A549 (cell line): ENCODE measurements at regions not wholly inside any gene's neighbourhood (a gene's known extent, or its start where the extent isn't known, plus 50 kb on each side); places are given as distances from the start of the nearest gene placed in this dataset.

ENCODE experiments used
- ATAC-seq, 2 experiments: fragments of 200-7000 bp in 1 of 2; fragments of >200 bp in 1 of 2; cut with Nextera tagmentation in 1 of 2; cut with Tn5 transposase in 1 of 2; 3 replicates each; pipeline versions ENCODE4 v1.8.0 to v1.9.1; 2018 to 2020; ENCODE audit warnings: mild to moderate bottlenecking in 1 of 2, moderate library complexity in 1 of 2
- CTCF ChIA-PET: fragments of 300-600 bp; sonication (Branson Sonifier 250); formaldehyde crosslinking; extraction: SDS; loops from one replicate; lab custom pipeline; 2021; ENCODE audit warnings: antibody characterized with exemption, inconsistent platforms; lab: Yijun Ruan, JAX
- POLR2A ChIA-PET: fragments of 350-600 bp; formaldehyde crosslinking; extraction: SDS; loops from one replicate; lab custom pipeline; 2021; ENCODE audit warnings: antibody characterized with exemption, inconsistent platforms; lab: Yijun Ruan, JAX
- DNase-seq, 2 experiments: peaks; one replicate each; pipeline versions ENCODE4 v3.0.0 to v3.0.0-alpha.2; 2011 to 2016; ENCODE audit warnings: low read depth in 1 of 2, low spot score in 1 of 2
- FAIRE-seq: peaks from 2 replicates; lab custom pipeline; 2011; peaks lifted over from hg19 to GRCh38; lab: Jason Lieb, UNC
- H3K27ac ChIP-seq, 2 experiments: fragments of >200 bp; sonication (Bioruptor Twin); formaldehyde crosslinking; 3 replicates each; pipeline ENCODE4 v1.5.1; 2016 to 2017
- H3K4me1 ChIP-seq: fragments of >200 bp; sonication (Bioruptor Twin); formaldehyde crosslinking; 3 replicates; pipeline ENCODE4 v1.6.1; 2016
- H3K4me2 ChIP-seq: fragments of >200 bp; sonication (Bioruptor Twin); formaldehyde crosslinking; 3 replicates; pipeline ENCODE4 v1.6.1; 2016
- H3K4me3 ChIP-seq: fragments of >200 bp; sonication (Bioruptor Twin); formaldehyde crosslinking; 3 replicates; pipeline ENCODE4 v1.5.1; 2016
- H3K9me3 ChIP-seq: fragments of >200 bp; sonication (Bioruptor Twin); formaldehyde crosslinking; 3 replicates; pipeline ENCODE4 v1.6.1; 2016
- BHLHE40 ChIP-seq: IDR thresholded peaks from 2 replicates; pipeline ENCODE4 v1.6.1; 2012; ENCODE audit warnings: low read depth, low read length, inconsistent platforms
- CBX8 ChIP-seq: fragments of 200-600 bp; sonication (generic); IDR thresholded peaks from 2 replicates; pipeline ENCODE4 v1.6.1; 2016
- CHD2 ChIP-seq: fragments of 150-350 bp; IDR thresholded peaks from 2 replicates; pipeline ENCODE4 v1.6.1; 2014; ENCODE audit warnings: low read length; ENCODE audit not compliant: partially characterized antibody
- EHF ChIP-seq: fragments of 250-450 bp; sonication (Bioruptor Pico); IDR thresholded peaks from 2 replicates; pipeline ENCODE4 v1.5.0; 2020; ENCODE audit warnings: mild to moderate bottlenecking
- FOXS1 ChIP-seq: fragments of 250-450 bp; sonication (Bioruptor Pico); IDR thresholded peaks from 2 replicates; pipeline ENCODE4 v1.5.0; 2020; ENCODE audit warnings: mild to moderate bottlenecking, moderate library complexity
- HOXA7 ChIP-seq: fragments of 250-450 bp; sonication (Bioruptor Pico); IDR thresholded peaks from 2 replicates; pipeline ENCODE4 v1.5.0; 2020; ENCODE audit warnings: mild to moderate bottlenecking, moderate library complexity
- JUN ChIP-seq, 2 experiments: fragments of >200 bp; sonication (Bioruptor Twin); formaldehyde crosslinking; IDR thresholded peaks; 2 replicates in 1 of 2; 3 replicates in 1 of 2; pipeline ENCODE4 v1.6.1; 2016 to 2017
- KDM1A ChIP-seq: fragments of 200-600 bp; sonication (generic); IDR thresholded peaks from 2 replicates; pipeline ENCODE4 v1.6.1; 2016; ENCODE audit warnings: low read depth, mild to moderate bottlenecking
- KDM5A ChIP-seq: fragments of 200-600 bp; sonication (generic); IDR thresholded peaks from 2 replicates; pipeline ENCODE4 v1.6.1; 2016; ENCODE audit warnings: antibody characterized with exemption, mild to moderate bottlenecking
- MYC ChIP-seq: IDR thresholded peaks from 2 replicates; pipeline ENCODE4 v1.6.1; 2012; ENCODE audit warnings: mild to moderate bottlenecking, inconsistent platforms, low read length, improper control_type of control experiment, borderline replicate concordance
- NFE2L2 ChIP-seq: fragments of 150-350 bp; conservative IDR thresholded peaks from 2 replicates; pipeline ENCODE4 v1.6.1; 2014; ENCODE audit warnings: low read length
- NPAS2 ChIP-seq: fragments of 250-450 bp; sonication (Bioruptor Pico); IDR thresholded peaks from 2 replicates; pipeline ENCODE4 v1.8.0; 2022; ENCODE audit warnings: mild to moderate bottlenecking, moderate library complexity, borderline replicate concordance
- NR3C1 ChIP-seq: fragments of >200 bp; sonication (Bioruptor Twin); formaldehyde crosslinking; IDR thresholded peaks from 3 replicates; pipeline ENCODE4 v1.6.1; 2017
- POLR2A ChIP-seq: IDR thresholded peaks from 2 replicates; pipeline ENCODE4 v1.6.1; 2012; ENCODE audit warnings: mild to moderate bottlenecking, low read length
- POLR2AphosphoS2 ChIP-seq: conservative IDR thresholded peaks from 2 replicates; pipeline ENCODE4 v1.6.1; 2012; ENCODE audit warnings: low read length, improper control_type of control experiment, inconsistent platforms
- RAD21 ChIP-seq, 2 experiments: fragments of >200 bp in 1 of 2; sonication (Bioruptor Twin) in 1 of 2; formaldehyde crosslinking in 1 of 2; IDR thresholded peaks in 1 of 2; conservative IDR thresholded peaks in 1 of 2; 2 replicates in 1 of 2; 3 replicates in 1 of 2; pipeline ENCODE4 v1.6.1; 2012 to 2018; ENCODE audit warnings: inconsistent platforms in 1 of 2
- RCOR1 ChIP-seq: fragments of 150-350 bp; IDR thresholded peaks from 2 replicates; pipeline ENCODE4 v1.6.1; 2014; ENCODE audit warnings: antibody characterized with exemption, low read length, low read depth
- RNF2 ChIP-seq: fragments of 200-600 bp; sonication (generic); IDR thresholded peaks from 2 replicates; pipeline ENCODE4 v1.6.1; 2016; ENCODE audit warnings: low read depth, mild to moderate bottlenecking, antibody characterized with exemption, moderate library complexity, borderline replicate concordance
- SMC3 ChIP-seq: fragments of >200 bp; sonication (Bioruptor Twin); formaldehyde crosslinking; IDR thresholded peaks from 3 replicates; pipeline ENCODE4 v1.6.1; 2018; ENCODE audit warnings: inconsistent platforms
- SREBF2 ChIP-seq: fragments of 450-650 bp; IDR thresholded peaks from 2 replicates; pipeline ENCODE4 v1.6.1; 2014; ENCODE audit warnings: mild to moderate bottlenecking, moderate library complexity
- TP53 ChIP-seq: fragments of 250-450 bp; sonication (Bioruptor Pico); IDR thresholded peaks from 2 replicates; pipeline ENCODE4 v1.5.0; 2021; ENCODE audit warnings: mild to moderate bottlenecking, moderate library complexity
- ZC3H11A ChIP-seq: fragments of 450-650 bp; IDR thresholded peaks from 2 replicates; pipeline ENCODE4 v1.6.1; 2014; ENCODE audit warnings: antibody characterized with exemption, mild to moderate bottlenecking
- ZNF302 ChIP-seq: fragments of 250-450 bp; sonication (Bioruptor Pico); IDR thresholded peaks from 2 replicates; pipeline ENCODE4 v1.9.0; 2021; ENCODE audit warnings: inconsistent platforms, mild to moderate bottlenecking, moderate library complexity
- WGBS: methylation state at CpG from one replicate; pipeline ENCODE4 v1.1.6; 2017; ENCODE audit errors: missing lambda C conversion rate; 5-methylcytosine and 5-hydroxymethylcytosine counted together
- TF ChIP-seq, protein P1 (sequence below): fragments of 200-600 bp; sonication (generic); IDR thresholded peaks from 2 replicates; pipeline ENCODE4 v1.6.1; 2016; ENCODE audit warnings: antibody characterized with exemption, mild to moderate bottlenecking, moderate library complexity
- TF ChIP-seq, protein P2 (sequence below): fragments of 250-450 bp; sonication (Bioruptor Pico); IDR thresholded peaks from 2 replicates; pipeline ENCODE4 v1.5.0; 2020; ENCODE audit warnings: low read depth, mild to moderate bottlenecking, moderate library complexity
- TF ChIP-seq, protein P3 (sequence below): IDR thresholded peaks from 2 replicates; pipeline ENCODE4 v1.6.1; 2012; ENCODE audit warnings: low read depth, borderline replicate concordance
- TF ChIP-seq, protein P4 (sequence below): fragments of >200 bp; sonication (Bioruptor Twin); formaldehyde crosslinking; IDR thresholded peaks from 3 replicates; pipeline ENCODE4 v1.6.1; 2016

DNA sequence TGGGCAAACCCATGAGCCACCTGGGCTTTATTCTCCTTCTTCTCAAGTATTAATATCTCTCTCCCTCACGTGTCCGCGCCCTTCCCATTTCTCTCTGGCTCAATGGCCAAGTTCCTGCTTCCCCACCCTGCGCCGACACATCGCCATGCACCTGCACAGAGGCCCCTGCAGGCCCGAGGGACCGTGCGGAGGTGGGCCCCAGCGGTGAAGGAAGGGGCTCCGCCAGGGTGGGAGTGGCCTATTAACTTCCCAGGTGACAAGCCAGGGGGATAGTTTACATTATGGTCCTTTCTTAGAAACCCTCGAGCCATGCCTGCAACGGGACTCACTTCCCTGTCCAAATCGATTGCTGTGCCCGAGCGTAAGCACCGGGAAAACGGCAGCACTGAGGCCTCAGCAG lies 110.0 kb upstream of the ADARB2 start:
- POLR2A ChIA-PET: no interaction called here
- DNase-seq (no peak), FAIRE-seq (no peak), ATAC-seq (no peak)
- Histone ChIP-seq H3K9me3 (no peaks in the 10 kb centered on the region), H3K4me2 (no peak overlapping the region), H3K4me1 (no peaks in the 10 kb centered on the region), H3K4me3 (no peak overlapping the region), H3K27ac (no peak overlapping the region)
- CTCF ChIA-PET: no interaction called here
- WGBS: 35% methylated on average over 10 of the region's 18 CpGs
- TF ChIP-seq POLR2AphosphoS2: no peak
- TF ChIP-seq CHD2: no peak
- TF ChIP-seq RCOR1: no peak
- TF ChIP-seq, protein P1, sequence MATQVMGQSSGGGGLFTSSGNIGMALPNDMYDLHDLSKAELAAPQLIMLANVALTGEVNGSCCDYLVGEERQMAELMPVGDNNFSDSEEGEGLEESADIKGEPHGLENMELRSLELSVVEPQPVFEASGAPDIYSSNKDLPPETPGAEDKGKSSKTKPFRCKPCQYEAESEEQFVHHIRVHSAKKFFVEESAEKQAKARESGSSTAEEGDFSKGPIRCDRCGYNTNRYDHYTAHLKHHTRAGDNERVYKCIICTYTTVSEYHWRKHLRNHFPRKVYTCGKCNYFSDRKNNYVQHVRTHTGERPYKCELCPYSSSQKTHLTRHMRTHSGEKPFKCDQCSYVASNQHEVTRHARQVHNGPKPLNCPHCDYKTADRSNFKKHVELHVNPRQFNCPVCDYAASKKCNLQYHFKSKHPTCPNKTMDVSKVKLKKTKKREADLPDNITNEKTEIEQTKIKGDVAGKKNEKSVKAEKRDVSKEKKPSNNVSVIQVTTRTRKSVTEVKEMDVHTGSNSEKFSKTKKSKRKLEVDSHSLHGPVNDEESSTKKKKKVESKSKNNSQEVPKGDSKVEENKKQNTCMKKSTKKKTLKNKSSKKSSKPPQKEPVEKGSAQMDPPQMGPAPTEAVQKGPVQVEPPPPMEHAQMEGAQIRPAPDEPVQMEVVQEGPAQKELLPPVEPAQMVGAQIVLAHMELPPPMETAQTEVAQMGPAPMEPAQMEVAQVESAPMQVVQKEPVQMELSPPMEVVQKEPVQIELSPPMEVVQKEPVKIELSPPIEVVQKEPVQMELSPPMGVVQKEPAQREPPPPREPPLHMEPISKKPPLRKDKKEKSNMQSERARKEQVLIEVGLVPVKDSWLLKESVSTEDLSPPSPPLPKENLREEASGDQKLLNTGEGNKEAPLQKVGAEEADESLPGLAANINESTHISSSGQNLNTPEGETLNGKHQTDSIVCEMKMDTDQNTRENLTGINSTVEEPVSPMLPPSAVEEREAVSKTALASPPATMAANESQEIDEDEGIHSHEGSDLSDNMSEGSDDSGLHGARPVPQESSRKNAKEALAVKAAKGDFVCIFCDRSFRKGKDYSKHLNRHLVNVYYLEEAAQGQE: no peak
- no peak for TF ChIP-seq JUN (IDR thresholded peaks at IDR 0.05)
- no peak for TF ChIP-seq RAD21 (conservative IDR thresholded peaks at IDR 0.05 in 1 of 2, IDR thresholded peaks at IDR 0.05 in 1 of 2)
- TF ChIP-seq ZC3H11A: no peak
- no peak for TF ChIP-seq NFE2L2
- TF ChIP-seq, protein P2, sequence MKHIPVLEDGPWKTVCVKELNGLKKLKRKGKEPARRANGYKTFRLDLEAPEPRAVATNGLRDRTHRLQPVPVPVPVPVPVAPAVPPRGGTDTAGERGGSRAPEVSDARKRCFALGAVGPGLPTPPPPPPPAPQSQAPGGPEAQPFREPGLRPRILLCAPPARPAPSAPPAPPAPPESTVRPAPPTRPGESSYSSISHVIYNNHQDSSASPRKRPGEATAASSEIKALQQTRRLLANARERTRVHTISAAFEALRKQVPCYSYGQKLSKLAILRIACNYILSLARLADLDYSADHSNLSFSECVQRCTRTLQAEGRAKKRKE (CRISPR knock-in tag): no peak
- no peak for TF ChIP-seq HOXA7 (CRISPR knock-in tag)
- TF ChIP-seq ZNF302 (CRISPR knock-in tag): no peak
- no peak for TF ChIP-seq KDM1A
- TF ChIP-seq BHLHE40: no peak
- no peak for TF ChIP-seq CBX8

DNA sequence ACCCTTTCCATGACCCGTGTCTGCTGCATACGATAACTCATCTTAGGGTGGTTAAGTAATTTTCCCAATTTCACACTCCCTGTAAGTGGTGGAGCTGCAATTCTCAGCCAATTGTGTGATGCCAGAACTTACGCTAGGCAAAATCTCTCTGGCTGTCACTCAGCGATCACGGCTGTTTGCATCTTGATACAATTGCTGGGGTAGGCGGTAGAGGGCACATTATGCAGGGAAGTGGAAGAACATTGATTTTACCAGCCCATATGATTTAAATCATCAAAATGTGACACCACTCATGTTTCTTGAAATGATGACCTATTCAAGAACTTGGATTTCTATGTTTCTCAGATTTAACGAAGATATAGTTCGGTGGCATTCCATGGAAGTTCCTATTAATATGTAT lies 108.7 kb upstream of the ADARB2 start:
- ChIA-PET CTCF (no interaction called here), POLR2A (no interaction called here)
- 40% methylated on average over 8 of the region's 8 CpGs for WGBS
- no peak overlapping the region for H3K4me3 ChIP-seq
- no peak for DNase-seq
- no peaks in the 10 kb centered on the region for H3K4me1 ChIP-seq
- H3K4me2 ChIP-seq: no peak overlapping the region
- TF ChIP-seq NR3C1 (no peak), POLR2A (no peak), RNF2 (no peak), MYC (no peak), KDM1A (no peak), NPAS2 (CRISPR knock-in tag) (no peak), TP53 (no peak), FOXS1 (CRISPR knock-in tag) (no peak), ZNF302 (CRISPR knock-in tag) (no peak), KDM5A (no peak), CBX8 (no peak), RCOR1 (no peak), SREBF2 (no peak), CHD2 (no peak), RAD21 (conservative IDR thresholded peaks at IDR 0.05 in 1 of 2, IDR thresholded peaks at IDR 0.05 in 1 of 2) (no peak), SMC3 (no peak), EHF (CRISPR knock-in tag) (no peak)
- TF ChIP-seq, protein P3, sequence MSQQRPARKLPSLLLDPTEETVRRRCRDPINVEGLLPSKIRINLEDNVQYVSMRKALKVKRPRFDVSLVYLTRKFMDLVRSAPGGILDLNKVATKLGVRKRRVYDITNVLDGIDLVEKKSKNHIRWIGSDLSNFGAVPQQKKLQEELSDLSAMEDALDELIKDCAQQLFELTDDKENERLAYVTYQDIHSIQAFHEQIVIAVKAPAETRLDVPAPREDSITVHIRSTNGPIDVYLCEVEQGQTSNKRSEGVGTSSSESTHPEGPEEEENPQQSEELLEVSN: no peak
- TF ChIP-seq, protein P4, sequence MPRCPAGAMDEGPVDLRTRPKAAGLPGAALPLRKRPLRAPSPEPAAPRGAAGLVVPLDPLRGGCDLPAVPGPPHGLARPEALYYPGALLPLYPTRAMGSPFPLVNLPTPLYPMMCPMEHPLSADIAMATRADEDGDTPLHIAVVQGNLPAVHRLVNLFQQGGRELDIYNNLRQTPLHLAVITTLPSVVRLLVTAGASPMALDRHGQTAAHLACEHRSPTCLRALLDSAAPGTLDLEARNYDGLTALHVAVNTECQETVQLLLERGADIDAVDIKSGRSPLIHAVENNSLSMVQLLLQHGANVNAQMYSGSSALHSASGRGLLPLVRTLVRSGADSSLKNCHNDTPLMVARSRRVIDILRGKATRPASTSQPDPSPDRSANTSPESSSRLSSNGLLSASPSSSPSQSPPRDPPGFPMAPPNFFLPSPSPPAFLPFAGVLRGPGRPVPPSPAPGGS: no peak
- H3K9me3 ChIP-seq: no peaks in the 10 kb centered on the region
- FAIRE-seq: no peak
- H3K27ac ChIP-seq: no peak overlapping the region
- no peak for ATAC-seq
